ENCODE measurements at regions not wholly inside any gene's neighbourhood (a gene's known extent, or its start where the extent isn't known, plus 50 kb on each side); places are given as distances from the start of the nearest gene placed in this dataset.
"Not testable (repeated sequence)": the region's sequence is repeated elsewhere in the genome, so short reads cannot be mapped to it uniquely, and the experiment has no call there.

DNA sequence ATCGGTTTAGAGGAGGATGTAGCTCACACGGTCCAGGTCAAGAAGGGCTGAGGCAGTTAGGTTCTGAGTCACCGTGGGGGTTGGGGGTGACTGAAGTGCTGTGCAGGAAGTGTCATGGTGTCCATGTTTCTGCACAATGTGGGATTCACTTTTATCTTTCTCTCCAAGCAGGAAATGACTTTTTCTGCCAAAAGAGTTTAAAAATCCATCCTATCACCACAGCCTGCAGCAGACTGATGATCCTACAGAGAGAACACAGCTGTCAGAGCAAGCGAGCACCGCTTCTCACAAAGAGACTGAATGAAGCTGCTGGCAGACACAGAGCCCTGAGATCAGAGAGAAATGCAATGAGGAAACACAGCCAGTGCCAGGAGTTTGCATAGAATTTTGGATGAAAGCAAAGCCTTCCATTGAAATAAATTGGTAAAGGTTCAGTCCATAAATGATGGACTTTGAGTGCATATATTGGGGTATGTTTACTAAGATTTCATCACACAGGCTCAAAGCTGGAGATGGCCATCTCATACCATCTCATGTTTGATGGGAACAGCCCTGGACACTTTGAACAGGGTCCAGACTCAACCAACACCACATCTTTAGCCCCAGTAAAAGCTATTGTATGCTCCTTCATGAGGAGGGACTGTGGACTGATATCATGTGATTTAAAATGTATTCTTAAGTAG, 213.9 kb upstream of the FBXL7 start:
- no peak for DNase-seq
- no peak for TF ChIP-seq POLR2A (IDR thresholded peaks at IDR 0.05; ENCODE audit: low read length)
- no peak for TF ChIP-seq GATA1 (IDR thresholded peaks at IDR 0.05; ENCODE audit: low read depth, low read length)

DNA sequence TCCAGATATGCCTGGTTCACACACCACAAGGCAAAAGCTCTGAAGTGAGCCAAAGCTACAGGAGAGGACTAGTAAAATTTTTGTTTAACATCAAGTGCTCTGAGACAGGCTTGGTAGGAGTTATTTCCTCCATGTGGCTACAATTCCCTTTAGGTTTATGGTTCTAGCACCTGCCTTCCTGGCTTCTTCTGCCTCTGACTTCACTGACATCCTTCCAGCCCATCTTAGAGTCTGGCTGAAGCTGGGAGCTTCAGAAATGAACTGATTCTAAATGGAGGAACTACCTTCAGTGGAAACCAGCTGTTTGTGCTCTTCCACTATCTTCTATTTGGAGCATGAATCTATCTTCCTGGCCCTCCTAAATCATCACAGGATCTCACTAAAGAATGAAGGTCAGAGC, 215.3 kb upstream of the FBXL7 start:
- no peak for DNase-seq
- no peak for TF ChIP-seq GATA1 (IDR thresholded peaks at IDR 0.05; ENCODE audit: low read depth, low read length)
- no peak for TF ChIP-seq POLR2A (IDR thresholded peaks at IDR 0.05; ENCODE audit: low read length)

DNA sequence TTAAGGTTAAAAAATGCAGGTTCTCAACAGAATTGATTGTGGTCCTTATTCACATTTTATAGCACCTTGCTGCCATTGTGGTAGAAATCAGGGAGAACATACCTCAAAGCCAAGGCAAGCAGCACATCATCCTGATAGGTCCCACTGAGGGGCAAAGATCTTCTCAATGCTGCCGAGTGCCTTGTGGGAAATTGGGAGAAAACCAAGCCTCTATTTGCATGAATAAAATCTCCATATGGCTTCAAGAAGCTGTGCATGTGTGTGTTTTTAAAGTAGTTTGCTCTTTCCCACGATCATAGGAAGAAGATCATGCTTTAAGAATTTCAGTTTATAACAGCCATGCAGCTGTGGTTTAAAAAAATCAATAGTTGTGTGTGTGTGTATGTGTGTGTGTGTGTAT, 216.9 kb upstream of the FBXL7 start:
- no peak for DNase-seq
- no peak for TF ChIP-seq POLR2A (IDR thresholded peaks at IDR 0.05; ENCODE audit: low read length)
- no peak for TF ChIP-seq GATA1 (IDR thresholded peaks at IDR 0.05; ENCODE audit: low read depth, low read length)

DNA sequence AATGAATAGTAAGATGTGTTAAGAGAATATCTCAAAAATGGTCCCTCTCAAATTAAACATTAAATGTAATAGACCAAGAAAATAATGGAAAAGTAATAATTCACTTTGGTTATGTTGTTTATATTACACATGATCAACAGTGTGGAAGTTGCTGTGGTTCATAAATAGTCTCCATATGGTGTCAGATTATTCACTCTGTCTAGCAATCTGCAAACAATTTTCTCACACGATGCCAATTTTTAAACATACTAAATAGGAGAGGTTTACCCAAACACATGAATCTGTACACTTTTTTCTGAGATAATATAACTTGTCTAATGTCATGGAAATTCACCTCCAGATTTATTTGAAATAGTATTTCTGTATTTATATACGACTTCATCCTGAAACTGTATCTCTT, 217.4 kb upstream of the FBXL7 start:
- no peak for DNase-seq
- no peak for TF ChIP-seq POLR2A (IDR thresholded peaks at IDR 0.05; ENCODE audit: low read length)
- TF ChIP-seq GATA1 (IDR thresholded peaks at IDR 0.05; ENCODE audit: low read depth, low read length), result no peak

DNA sequence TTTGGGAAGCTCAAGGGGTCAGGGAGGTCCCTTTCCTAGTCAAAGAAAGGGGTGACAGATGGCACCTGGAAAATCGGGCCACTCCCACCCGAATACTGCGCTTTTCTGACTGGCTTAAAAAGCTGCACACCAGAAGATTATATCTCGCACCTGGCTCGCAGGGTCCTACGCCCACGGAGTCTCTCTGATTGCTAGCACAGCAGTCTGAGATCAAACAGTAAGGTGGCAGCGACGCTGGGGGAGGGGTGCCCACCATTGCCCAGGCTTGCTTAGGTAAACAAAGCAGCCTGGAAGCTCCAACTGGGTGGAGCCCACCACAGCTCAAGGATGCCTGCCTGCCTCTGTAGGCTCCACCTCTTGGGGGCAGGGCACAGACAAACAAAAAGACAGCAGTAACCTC, 228.4 kb upstream of the FBXL7 start:
- not testable (repeated sequence) for DNase-seq

DNA sequence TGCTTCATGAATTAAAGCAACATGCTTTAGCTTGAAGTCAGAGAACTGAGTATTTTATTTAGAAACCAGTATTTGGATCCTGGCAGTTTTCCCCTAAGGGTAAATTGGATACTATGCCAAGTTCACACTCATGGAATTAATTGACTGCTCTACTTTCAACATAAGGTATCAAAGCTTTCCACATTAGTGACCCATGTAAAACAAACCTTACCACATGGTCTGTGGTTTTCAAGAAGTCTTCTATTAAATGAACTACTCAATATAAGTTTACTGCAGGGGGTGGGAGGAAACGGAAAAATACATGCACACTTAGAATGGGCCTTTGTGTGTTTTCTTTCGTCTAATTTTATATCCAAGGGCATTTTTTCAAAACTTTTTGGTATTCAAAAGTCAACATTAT, 232.0 kb upstream of the FBXL7 start:
- DNase-seq, result no peak
- TF ChIP-seq POLR2A (IDR thresholded peaks at IDR 0.05; ENCODE audit: low read length) (no peak), GATA1 (IDR thresholded peaks at IDR 0.05; ENCODE audit: low read depth, low read length) (no peak)

DNA sequence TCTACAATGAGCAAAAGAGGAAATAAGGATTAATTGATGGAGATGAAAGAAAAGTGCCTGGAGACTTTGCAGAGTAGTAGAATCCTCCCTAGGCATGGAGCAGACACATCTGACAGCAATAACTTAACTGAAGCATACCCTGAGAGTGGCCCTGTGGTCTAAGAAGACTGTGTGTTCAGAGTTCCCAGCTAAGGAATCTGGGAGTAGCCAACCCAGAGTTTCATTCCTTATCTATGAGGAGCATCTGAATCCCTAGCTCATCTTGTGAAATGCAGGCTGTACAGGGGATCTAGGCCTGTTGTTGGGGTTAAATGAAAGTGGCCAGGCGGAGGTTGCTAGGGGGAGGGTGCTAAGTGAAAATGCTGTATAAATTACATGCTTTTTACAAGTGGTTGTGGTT, 233.1 kb upstream of the FBXL7 start:
- TF ChIP-seq POLR2A (IDR thresholded peaks at IDR 0.05; ENCODE audit: low read length), result no peak
- TF ChIP-seq GATA1 (IDR thresholded peaks at IDR 0.05; ENCODE audit: low read depth, low read length), result no peak
- DNase-seq, result no peak

DNA sequence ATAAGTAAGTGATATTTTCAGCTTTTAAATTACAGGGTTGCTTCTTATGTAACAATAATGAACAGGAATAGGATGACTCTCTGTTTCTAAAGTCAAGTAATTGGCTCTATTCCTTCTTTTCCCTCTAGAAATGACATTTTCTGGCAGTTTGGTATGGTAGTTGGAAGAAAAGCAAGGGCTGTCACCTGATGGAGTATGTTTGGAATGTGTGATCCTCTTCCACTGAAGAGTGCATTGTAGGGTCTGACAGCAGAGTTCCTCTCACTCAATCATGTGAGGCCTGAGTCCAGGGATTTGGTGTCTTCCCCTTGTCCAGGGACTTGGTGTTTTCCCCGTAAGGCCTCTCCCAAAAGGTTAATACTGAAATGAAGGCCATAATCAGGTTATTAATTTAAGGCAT, 233.8 kb upstream of the FBXL7 start:
- TF ChIP-seq POLR2A (IDR thresholded peaks at IDR 0.05; ENCODE audit: low read length) (no peak), GATA1 (IDR thresholded peaks at IDR 0.05; ENCODE audit: low read depth, low read length) (no peak)

DNA sequence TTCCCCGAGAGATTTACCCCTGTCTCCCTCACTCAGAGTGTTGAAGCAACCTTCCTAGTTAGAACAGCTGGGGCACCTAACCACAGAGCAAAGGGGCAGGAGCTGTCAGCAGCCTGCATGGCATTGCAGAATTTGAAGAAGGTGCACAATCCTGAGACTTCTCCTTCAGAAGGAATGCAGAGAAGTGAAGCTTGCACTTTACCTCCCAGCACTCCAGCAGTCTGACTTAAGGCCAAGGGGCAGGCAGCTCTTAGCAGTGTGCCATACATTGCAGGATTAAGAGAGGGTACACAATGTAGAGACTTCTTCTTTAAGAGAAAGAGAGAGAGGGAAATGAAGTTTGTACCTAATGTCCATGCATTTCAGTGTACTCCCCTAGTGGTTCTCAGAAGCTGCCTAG, 236.0 kb upstream of the FBXL7 start:
- no peak for DNase-seq
- TF ChIP-seq POLR2A (IDR thresholded peaks at IDR 0.05; ENCODE audit: low read length), result no peak
- TF ChIP-seq GATA1 (IDR thresholded peaks at IDR 0.05; ENCODE audit: low read depth, low read length), result no peak

More for the DNA sequence above, 233.8 kb upstream of the FBXL7 start:
- no peak for DNase-seq

DNA sequence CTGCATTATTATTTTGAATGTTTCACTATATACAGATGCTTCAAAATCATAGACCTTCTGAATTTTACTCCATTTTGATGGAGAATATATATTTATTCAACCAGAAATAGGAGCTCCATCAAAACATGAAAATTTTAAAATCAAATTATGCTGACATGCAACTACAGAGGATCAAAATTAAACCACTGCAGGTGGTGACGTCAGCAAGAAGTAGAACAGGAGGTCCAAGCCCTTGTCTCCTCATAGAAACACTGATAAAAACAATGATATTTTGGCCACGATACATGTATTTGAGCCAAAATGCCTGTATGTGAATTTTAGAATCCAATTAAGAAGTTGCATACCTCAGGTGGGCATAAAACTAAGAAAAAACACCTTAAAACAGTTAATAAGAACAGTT, 236.6 kb upstream of the FBXL7 start:
- TF ChIP-seq GATA1 (IDR thresholded peaks at IDR 0.05; ENCODE audit: low read depth, low read length) (no peak), POLR2A (IDR thresholded peaks at IDR 0.05; ENCODE audit: low read length) (no peak)
- no peak for DNase-seq

DNA sequence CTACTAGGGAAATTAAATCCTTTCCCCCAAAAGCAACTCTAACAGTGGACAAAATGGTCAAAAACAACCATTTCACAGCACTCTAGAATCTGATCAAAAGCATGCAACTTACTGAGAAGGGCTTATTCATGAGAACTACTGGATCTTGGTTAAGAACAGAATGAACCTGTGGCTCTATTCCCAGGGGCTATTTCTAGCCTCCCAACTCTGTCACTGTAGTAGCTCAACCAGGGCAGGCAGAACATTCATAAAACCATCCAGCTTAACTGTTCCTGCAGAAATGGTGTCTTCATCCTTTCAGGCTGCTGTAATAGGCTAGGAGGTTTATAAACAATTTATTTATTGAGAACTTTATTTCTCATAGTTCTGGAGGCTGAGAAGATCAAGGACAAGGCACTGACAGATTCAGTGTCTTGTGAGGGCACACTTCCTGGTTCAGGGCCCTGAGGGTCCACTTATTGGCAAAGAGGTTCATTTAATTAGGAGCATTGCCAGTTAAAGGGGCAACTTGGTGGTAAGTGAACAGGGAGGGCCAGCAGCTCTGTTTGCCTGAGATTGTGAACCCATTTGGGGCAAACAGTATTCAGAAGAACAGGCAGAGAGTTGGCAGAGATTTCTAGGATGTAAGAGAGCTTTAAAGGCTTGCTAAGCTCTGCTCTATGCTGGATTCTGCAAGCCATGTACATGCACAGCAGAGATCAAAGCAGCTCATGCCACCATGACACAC, 238.5 kb upstream of the FBXL7 start:
- TF ChIP-seq POLR2A (IDR thresholded peaks at IDR 0.05; ENCODE audit: low read length) (no peak), GATA1 (IDR thresholded peaks at IDR 0.05; ENCODE audit: low read depth, low read length) (no peak)
- no peak for DNase-seq

DNA sequence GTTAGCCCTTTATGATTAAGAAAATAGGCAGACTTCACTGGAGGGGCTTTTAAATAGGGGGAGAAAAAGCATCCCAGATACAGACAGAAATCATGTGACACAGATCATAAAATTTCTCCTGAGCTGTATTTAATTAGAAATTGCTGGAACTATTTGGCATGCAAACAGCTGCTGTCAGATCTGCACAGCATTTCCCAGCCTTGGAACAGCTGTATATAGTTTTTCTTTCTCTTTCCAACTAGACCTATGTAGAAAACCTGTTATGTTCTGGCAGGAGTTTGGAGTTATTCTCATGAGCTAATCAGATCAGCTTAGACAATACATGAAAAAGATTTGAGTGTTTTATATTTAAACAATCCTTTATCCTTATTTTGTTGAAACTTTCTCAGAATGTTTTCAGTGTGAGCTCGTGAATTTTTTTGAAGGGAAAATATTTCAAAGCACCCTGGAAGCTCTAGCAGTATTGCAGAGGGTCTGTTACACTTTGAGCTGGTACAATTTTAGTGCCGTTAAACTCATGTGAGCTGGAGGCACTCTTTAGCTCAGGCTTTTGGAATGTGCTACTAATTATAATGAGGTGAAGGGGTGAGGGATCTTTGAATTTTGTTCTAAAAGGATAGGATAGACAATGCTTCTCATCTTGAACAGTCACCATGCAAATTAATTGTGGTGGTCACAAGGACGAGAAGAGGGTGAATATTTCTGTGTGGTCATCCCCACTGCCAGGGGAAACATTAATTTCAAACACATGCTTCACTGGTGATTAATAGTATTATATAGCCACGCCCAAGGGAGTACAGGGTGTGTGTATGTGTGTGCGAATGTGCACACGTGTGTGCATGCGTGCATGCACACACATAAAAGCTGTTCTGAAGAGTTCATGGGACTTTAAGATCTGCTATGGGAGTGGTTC, 239.4 kb upstream of the FBXL7 start:
- no peak for TF ChIP-seq GATA1 (IDR thresholded peaks at IDR 0.05; ENCODE audit: low read depth, low read length)
- TF ChIP-seq POLR2A (IDR thresholded peaks at IDR 0.05; ENCODE audit: low read length), result no peak
- no peak for DNase-seq

DNA sequence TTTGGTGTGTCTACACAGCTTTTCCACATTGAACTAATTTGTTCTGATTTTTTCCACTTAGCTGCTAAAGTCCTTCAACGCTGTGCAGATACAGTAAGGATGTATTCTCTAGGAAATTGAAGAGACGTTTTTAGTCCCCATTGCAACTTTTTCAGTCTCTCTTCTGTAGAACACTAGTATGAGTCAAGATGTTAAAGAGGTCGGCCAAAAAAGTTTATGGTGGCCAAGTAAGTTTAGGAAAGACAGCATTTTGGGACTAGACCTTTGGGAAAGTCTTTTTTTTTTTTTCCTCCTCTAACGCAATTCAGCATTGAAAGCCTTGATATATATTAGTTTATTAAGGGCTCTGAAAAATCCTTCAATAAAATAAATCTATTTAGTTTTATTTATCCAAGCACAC, 243.5 kb upstream of the FBXL7 start:
- no peak for DNase-seq
- TF ChIP-seq POLR2A (IDR thresholded peaks at IDR 0.05; ENCODE audit: low read length) (no peak), GATA1 (IDR thresholded peaks at IDR 0.05; ENCODE audit: low read depth, low read length) (no peak)

DNA sequence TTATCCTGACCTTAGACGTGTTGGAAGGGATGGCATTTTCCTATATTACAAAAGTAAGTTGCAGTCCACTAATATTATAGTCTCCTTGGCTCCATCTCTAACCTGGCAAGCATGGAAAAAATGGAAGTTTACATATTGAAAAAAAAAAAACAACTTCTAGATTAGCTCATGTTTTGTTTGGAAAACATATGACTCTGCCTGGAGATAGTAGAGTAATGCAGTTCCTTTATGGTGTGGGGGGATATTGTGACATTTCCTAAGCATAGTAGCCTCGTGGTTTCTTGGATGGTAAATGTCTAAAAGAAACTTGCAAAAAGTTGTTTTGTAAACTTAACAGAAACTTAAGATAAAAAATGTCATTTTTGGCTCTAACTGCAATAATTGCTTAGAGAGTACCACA, 244.4 kb upstream of the FBXL7 start:
- TF ChIP-seq GATA1 (IDR thresholded peaks at IDR 0.05; ENCODE audit: low read depth, low read length), result no peak
- no peak for TF ChIP-seq POLR2A (IDR thresholded peaks at IDR 0.05; ENCODE audit: low read length)

More for the DNA sequence above, 244.4 kb upstream of the FBXL7 start:
- DNase-seq, result no peak
